IMR-90 (cell line): ENCODE measurements at regions not wholly inside any gene's neighbourhood (a gene's known extent, or its start where the extent isn't known, plus 50 kb on each side); places are given as distances from the start of the nearest gene placed in this dataset.
A peak's percentile ranks its signal among the peaks of the same experiment; 100 is the strongest.

Experiments
- ATAC-seq: fragments of 200-7000 bp; cut with Tn5 transposase; 2 replicates; pipeline ENCODE4 v1.9.1; 2020; ENCODE audit warnings: low read depth, mild to moderate bottlenecking, moderate library complexity
- BruUV-seq: library from RNA; stranded (reverse); fragments of 400-500 nt; replicated peaks from 2 replicates; lab custom pipeline; 2021; lab: Mats Ljungman, UMichigan
- CTCF ChIA-PET: fragments of 300-600 bp; formaldehyde crosslinking; extraction: SDS; loops from one replicate; lab custom pipeline; 2021; ENCODE audit warnings: antibody characterized with exemption; lab: Yijun Ruan, JAX
- POLR2A ChIA-PET: fragments of 300-600 bp; sonication (Branson Sonifier 250); formaldehyde crosslinking; loops from one replicate; lab custom pipeline; 2022; ENCODE audit warnings: antibody characterized with exemption; ENCODE audit not compliant: unreplicated experiment; lab: Charles Lee
- DNase-seq: peaks from one replicate; pipeline ENCODE4 v3.0.0; 2013
- H2AFZ ChIP-seq: replicated peaks from 2 replicates; pipeline ENCODE3; 2013; ENCODE audit warnings: low read length, mild to moderate bottlenecking; ENCODE audit not compliant: poor library complexity
- H2AK5ac ChIP-seq: 2 replicates; pipeline ENCODE4 v1.6.1; 2013; ENCODE audit warnings: low read depth, low read length, inconsistent platforms
- H2AK9ac ChIP-seq: replicated peaks from 2 replicates; pipeline ENCODE3; 2013; ENCODE audit warnings: mild to moderate bottlenecking, low read depth, low read length, moderate library complexity; ENCODE audit not compliant: poor library complexity
- H2BK120ac ChIP-seq: 2 replicates; pipeline ENCODE4 v1.6.1; 2013; ENCODE audit warnings: low read depth, low read length, inconsistent platforms
- H2BK15ac ChIP-seq: 3 replicates; pipeline ENCODE4 v1.6.1; 2013; ENCODE audit warnings: low read depth, low read length, inconsistent platforms
- H2BK20ac ChIP-seq: 2 replicates; pipeline ENCODE4 v1.6.1; 2013; ENCODE audit warnings: low read depth, mild to moderate bottlenecking, inconsistent platforms, low read length, moderate library complexity
- H2BK5ac ChIP-seq: 2 replicates; pipeline ENCODE4 v1.6.1; 2013; ENCODE audit warnings: mild to moderate bottlenecking, low read depth, low read length, inconsistent platforms; ENCODE audit not compliant: poor library complexity, severe bottlenecking
- H3K14ac ChIP-seq: replicated peaks from 2 replicates; pipeline ENCODE4 v1.6.1; 2013; ENCODE audit warnings: low read depth, low read length, inconsistent platforms
- H3K18ac ChIP-seq: 2 replicates; pipeline ENCODE4 v1.6.1; 2013; ENCODE audit warnings: low read depth, low read length, control low read depth
- H3K23ac ChIP-seq: 2 replicates; pipeline ENCODE4 v1.6.1; 2013; ENCODE audit warnings: low read depth, low read length, inconsistent platforms
- H3K27ac ChIP-seq: 2 replicates; pipeline ENCODE4 v1.5.1; 2013; ENCODE audit warnings: mild to moderate bottlenecking, control low read depth, low read length; ENCODE audit not compliant: insufficient read depth
- H3K27me3 ChIP-seq: 2 replicates; pipeline ENCODE4 v1.6.1; 2013; ENCODE audit warnings: low read length; ENCODE audit not compliant: control insufficient read depth, insufficient read depth
- H3K36me3 ChIP-seq: 2 replicates; pipeline ENCODE4 v1.6.1; 2013; ENCODE audit warnings: low read length, mixed read lengths; ENCODE audit not compliant: control insufficient read depth, insufficient read depth
- H3K4ac ChIP-seq: 2 replicates; pipeline ENCODE4 v1.6.1; 2013; ENCODE audit warnings: low read depth, low read length, inconsistent platforms
- H3K4me1 ChIP-seq: 2 replicates; pipeline ENCODE4 v1.6.1; 2013; ENCODE audit warnings: low read length, mixed read lengths; ENCODE audit not compliant: control insufficient read depth, insufficient read depth
- H3K4me2 ChIP-seq: 2 replicates; pipeline ENCODE4 v1.6.1; 2013; ENCODE audit warnings: low read depth, mild to moderate bottlenecking, control low read depth, low read length, moderate library complexity
- H3K4me3 ChIP-seq: 2 replicates; pipeline ENCODE4 v1.5.1; 2013; ENCODE audit warnings: low read depth, mild to moderate bottlenecking, control low read depth, low read length, moderate library complexity; ENCODE audit not compliant: insufficient read depth
- H3K56ac ChIP-seq: 2 replicates; pipeline ENCODE4 v1.6.1; 2013; ENCODE audit warnings: low read length, inconsistent platforms; ENCODE audit not compliant: insufficient read depth; ENCODE audit errors: extremely low read depth
- H3K79me1 ChIP-seq, 2 experiments: 2 replicates each; pipeline ENCODE4 v1.6.1; 2013; ENCODE audit warnings: low read length in 2 of 2, inconsistent platforms in 1 of 2, low read depth in 1 of 2
- H3K9ac ChIP-seq: 2 replicates; pipeline ENCODE4 v1.6.1; 2013; ENCODE audit warnings: low read depth, low read length, control low read depth
- H3K9me1 ChIP-seq: 2 replicates; pipeline ENCODE4 v1.6.1; 2013; ENCODE audit warnings: low read length, inconsistent platforms; ENCODE audit not compliant: insufficient read depth
- H3K9me3 ChIP-seq: 2 replicates; pipeline ENCODE4 v1.6.1; 2013; ENCODE audit warnings: low read length; ENCODE audit not compliant: control insufficient read depth, insufficient read depth
- H4K20me1 ChIP-seq: 2 replicates; pipeline ENCODE4 v1.6.1; 2013; ENCODE audit warnings: low read length, inconsistent platforms; ENCODE audit not compliant: insufficient read depth
- H4K5ac ChIP-seq: 2 replicates; pipeline ENCODE4 v1.6.1; 2013; ENCODE audit warnings: mild to moderate bottlenecking, low read depth, low read length, control low read depth
- H4K8ac ChIP-seq, 2 experiments: 2 replicates each; pipeline ENCODE4 v1.6.1; 2013; ENCODE audit warnings: low read depth in 2 of 2, low read length in 2 of 2, control low read depth in 1 of 2, inconsistent platforms in 1 of 2
- H4K91ac ChIP-seq: 2 replicates; pipeline ENCODE4 v1.6.1; 2013; ENCODE audit warnings: low read depth, low read length, inconsistent platforms; ENCODE audit not compliant: insufficient read depth
- BHLHE40 ChIP-seq: fragments of 150-350 bp; IDR thresholded peaks from 2 replicates; pipeline ENCODE4 v1.6.1; 2016; ENCODE audit warnings: mild to moderate bottlenecking, low read depth, low read length
- CEBPB ChIP-seq: IDR thresholded peaks from 2 replicates; pipeline ENCODE4 v1.6.1; 2012; ENCODE audit warnings: low read depth, low read length, improper control_type of control experiment
- CHD1 ChIP-seq: IDR thresholded peaks from 2 replicates; pipeline ENCODE4 v1.6.1; 2012; ENCODE audit warnings: low read depth, low read length, improper control_type of control experiment
- CTCF ChIP-seq: conservative IDR thresholded peaks from 2 replicates; pipeline ENCODE4 v1.5.1; 2012; ENCODE audit warnings: mild to moderate bottlenecking, low read depth, low read length, improper control_type of control experiment
- ELK1 ChIP-seq: fragments of 150-350 bp; IDR thresholded peaks from 2 replicates; pipeline ENCODE4 v1.6.1; 2016; ENCODE audit warnings: low read depth, mild to moderate bottlenecking, low read length, moderate library complexity, borderline replicate concordance
- FOS ChIP-seq: fragments of 150-350 bp; IDR thresholded peaks from 2 replicates; pipeline ENCODE4 v1.6.1; 2016; ENCODE audit warnings: low read depth, low read length
- MAZ ChIP-seq: IDR thresholded peaks from 2 replicates; pipeline ENCODE4 v1.6.1; 2012; ENCODE audit warnings: low read depth, mild to moderate bottlenecking, low read length, improper control_type of control experiment, moderate library complexity, borderline replicate concordance
- MXI1 ChIP-seq: IDR thresholded peaks from 2 replicates; pipeline ENCODE4 v1.6.1; 2012; ENCODE audit warnings: low read depth, mild to moderate bottlenecking, low read length, moderate library complexity, borderline replicate concordance
- NFE2L2 ChIP-seq: fragments of 150-350 bp; IDR thresholded peaks from 2 replicates; pipeline ENCODE4 v1.6.1; 2016; ENCODE audit warnings: low read depth, mild to moderate bottlenecking, low read length
- POLR2A ChIP-seq: IDR thresholded peaks from 2 replicates; pipeline ENCODE4 v1.6.1; 2012; ENCODE audit warnings: mild to moderate bottlenecking, low read depth, low read length
- RCOR1 ChIP-seq: IDR thresholded peaks from 2 replicates; pipeline ENCODE4 v1.6.1; 2012; ENCODE audit warnings: mild to moderate bottlenecking, low read length, improper control_type of control experiment; ENCODE audit not compliant: insufficient replicate concordance
- SMC3 ChIP-seq: fragments of 150-350 bp; IDR thresholded peaks from 2 replicates; pipeline ENCODE4 v1.6.1; 2016; ENCODE audit warnings: low read depth, mild to moderate bottlenecking, antibody characterized with exemption, low read length, moderate library complexity
- USF2 ChIP-seq: fragments of 150-350 bp; IDR thresholded peaks from 2 replicates; pipeline ENCODE4 v1.6.1; 2017; ENCODE audit warnings: mild to moderate bottlenecking, antibody characterized with exemption, low read length, low read depth
- WGBS, 2 experiments: methylation state at CpG; one replicate each; pipeline versions ENCODE4 v1.1.5 to v1.1.7; 2013; ENCODE audit warnings: missing lambda C conversion rate in 2 of 2; ENCODE audit not compliant: insufficient read length in 1 of 2; ENCODE audit errors: extremely low coverage in 2 of 2; 5-methylcytosine and 5-hydroxymethylcytosine counted together
- dilution Hi-C: fragments of 300-500 bp; cut with HindIII; formaldehyde crosslinking; loops from one replicate; pipeline ENCODE4 v1.14.3; 2018; ENCODE audit warnings: low sequenced_read_pairs; ENCODE audit not compliant: unreplicated experiment
- in situ Hi-C: fragments of 300-500 bp; cut with MboI; formaldehyde crosslinking; loops from 3 replicates; pipeline ENCODE4 v1.14.3; 2019; ENCODE audit warnings: low sequenced_read_pairs, inconsistent platforms, mixed read lengths
- intact Hi-C: fragments of 100-400 bp; cut with micrococcal nuclease; formaldehyde crosslinking; loops from 2 replicates; pipeline ENCODE4 v1.10.0; 2022

GRCh38 chr2:217412721-217413120, 552.9 kb upstream of the TNP1 start:
- peak overlapping the region; percentile 37; the same call in 1 of the 2 replicates for H2AK5ac ChIP-seq
- H3K14ac ChIP-seq = peak overlapping the region; percentile 67
- no peaks in the 10 kb centered on the region for H3K27me3 ChIP-seq
- H3K4ac ChIP-seq = peak overlapping the region; percentile 64
- no peak overlapping the region for H3K4me3 ChIP-seq
- no CpG with 5 or more reads among the region's 4 CpGs for WGBS, 2 experiments
- no peaks in the 10 kb centered on the region for H3K9me1 ChIP-seq
- H3K27ac ChIP-seq = peak overlapping the region; percentile 24; the same call in 1 of the 2 replicates
- H3K18ac ChIP-seq = peak overlapping the region; percentile 74
- peak overlapping the region; percentile 84 for H2AFZ ChIP-seq
- H2BK15ac ChIP-seq = peak overlapping the region; percentile 55; the same call in 2 of the 3 replicates
- H2BK120ac ChIP-seq = peak overlapping the region; percentile 83
- H3K9me3 ChIP-seq = no peaks in the 10 kb centered on the region
- ChIA-PET POLR2A (interaction anchor here (0.5 kb wide), 1 partner anchor 718 kb away, joined by 3 read pairs; no protein-coding TSS in a partner anchor), CTCF (interaction anchor here (0.6 kb wide), 1 partner anchor 252 kb away, joined by 3 read pairs; no protein-coding TSS in a partner anchor)
- H3K9ac ChIP-seq = no peak overlapping the region
- H4K8ac ChIP-seq = peak overlapping the region; percentile 44 to 56; a peak in 3 of 4 replicates
- BruUV-seq = no TSS peak
- no peak overlapping the region for H3K56ac ChIP-seq
- H4K20me1 ChIP-seq = no peaks in the 10 kb centered on the region
- H2AK9ac ChIP-seq = no peak overlapping the region
- H3K4me1 ChIP-seq = peaks cover 10% of the 10 kb centered on the region
- peak overlapping the region; percentile 48 for H2BK5ac ChIP-seq
- no peaks in the 10 kb centered on the region for H3K79me1 ChIP-seq
- no peak overlapping the region for H3K4me2 ChIP-seq
- peak overlapping the region; percentile 67; the same call in 1 of the 2 replicates for H2BK20ac ChIP-seq
- DNase-seq (no peak), ATAC-seq (no peak)
- no peaks in the 10 kb centered on the region for H3K36me3 ChIP-seq
- intact Hi-C loops (no loop called here), in situ Hi-C loops (no loop called here), dilution Hi-C loops (no loop called here)
- H4K5ac ChIP-seq = peak overlapping the region; percentile 99; the same call in 1 of the 2 replicates
- TF ChIP-seq CEBPB = no peak
- no peak for TF ChIP-seq NFE2L2
- no peak for TF ChIP-seq CHD1
- no peak for TF ChIP-seq CTCF
- no peak for TF ChIP-seq ELK1
- no peak for TF ChIP-seq POLR2A
- TF ChIP-seq RCOR1 = no peak
- no peak for TF ChIP-seq BHLHE40
- no peak for TF ChIP-seq SMC3
- no peak for TF ChIP-seq MXI1
- TF ChIP-seq MAZ = no peak
- no peak for TF ChIP-seq USF2
- TF ChIP-seq FOS = no peak
- peak overlapping the region; percentile 29 for H4K91ac ChIP-seq
- no peak overlapping the region for H3K23ac ChIP-seq
